GM12891 (cell line): ENCODE measurements at regions not wholly inside any gene's neighbourhood (a gene's known extent, or its start where the extent isn't known, plus 50 kb on each side); places are given as distances from the start of the nearest gene placed in this dataset.

Experiments used
- DNase-seq: peaks from one replicate; pipeline ENCODE4 v3.0.0; 2011; ENCODE audit warnings: low spot score; ENCODE audit not compliant: insufficient read length
- FAIRE-seq: peaks from 2 replicates; lab custom pipeline; 2011; peaks lifted over from hg19 to GRCh38; lab: Jason Lieb, UNC
- PAX5 ChIP-seq: IDR thresholded peaks from 2 replicates; pipeline ENCODE4 v1.6.1; 2011; ENCODE audit warnings: low read length, moderate library complexity, mild to moderate bottlenecking; ENCODE audit not compliant: insufficient read depth, severe bottlenecking
- POLR2A ChIP-seq: IDR thresholded peaks from 2 replicates; pipeline ENCODE4 v1.6.1; 2011; ENCODE audit warnings: low read depth, low read length, control low read depth
- POLR2AphosphoS5 ChIP-seq: IDR thresholded peaks from 2 replicates; pipeline ENCODE4 v1.6.1; 2011; ENCODE audit warnings: low read depth, low read length, control low read depth
- POU2F2 ChIP-seq: IDR thresholded peaks from 2 replicates; pipeline ENCODE4 v1.6.1; 2011; ENCODE audit warnings: low read depth, mild to moderate bottlenecking, control low read depth, low read length, moderate library complexity
- SPI1 ChIP-seq: IDR thresholded peaks from 2 replicates; pipeline ENCODE4 v1.6.1; 2011; ENCODE audit warnings: low read depth, low read length, control low read depth
- TAF1 ChIP-seq: IDR thresholded peaks from 2 replicates; pipeline ENCODE4 v1.6.1; 2011; ENCODE audit warnings: low read depth, low read length, control low read depth

DNA sequence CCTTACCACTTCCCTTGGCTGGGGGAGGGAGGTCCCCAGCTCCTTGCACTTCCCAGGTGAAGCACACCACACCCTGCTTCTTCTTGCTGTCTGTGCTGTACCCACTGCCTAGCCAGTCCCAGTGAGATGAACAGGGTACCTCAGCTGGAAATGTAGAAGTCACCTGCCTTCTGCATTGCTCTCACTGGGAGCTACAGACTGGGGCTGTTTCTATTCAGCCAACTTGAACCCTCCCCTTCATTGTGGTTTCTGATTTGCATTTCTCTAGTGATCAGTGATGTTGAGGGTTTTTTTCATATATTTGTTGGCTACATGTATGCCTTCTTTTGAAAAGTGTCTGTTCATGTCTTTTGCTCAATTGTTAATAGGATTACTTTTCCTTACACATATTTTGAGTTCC lies 222.8 kb downstream of the DDX3Y start:
- DNase-seq (no peak), FAIRE-seq (no peak)
- TF ChIP-seq TAF1 (no peak), POU2F2 (peak; percentile 66)

DNA sequence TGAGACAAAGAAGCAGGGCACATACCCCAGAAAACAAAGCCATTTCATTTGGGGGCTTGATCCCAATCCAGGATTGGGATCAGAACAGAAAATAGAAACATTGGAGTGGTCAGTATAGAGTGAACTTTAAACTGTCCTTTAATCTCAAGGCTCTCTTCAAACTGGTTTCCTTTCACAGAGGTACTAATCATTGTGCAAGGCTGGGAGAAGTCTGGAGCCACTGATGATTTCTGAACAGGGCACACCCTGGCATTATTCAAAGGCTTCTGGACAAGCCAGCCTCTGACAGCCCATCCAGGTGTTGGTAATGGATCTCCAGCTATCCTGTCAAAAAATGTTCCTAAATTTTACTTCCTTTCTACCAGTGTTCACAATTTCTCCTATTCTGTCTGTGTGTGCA lies 244.5 kb downstream of the DDX3Y start:
- TF ChIP-seq POU2F2 (no peak), TAF1 (no peak), POLR2AphosphoS5 (no peak), POLR2A (no peak), SPI1 (no peak), PAX5 (no peak)
- no peak for DNase-seq
- peak; percentile 70 for FAIRE-seq

DNA sequence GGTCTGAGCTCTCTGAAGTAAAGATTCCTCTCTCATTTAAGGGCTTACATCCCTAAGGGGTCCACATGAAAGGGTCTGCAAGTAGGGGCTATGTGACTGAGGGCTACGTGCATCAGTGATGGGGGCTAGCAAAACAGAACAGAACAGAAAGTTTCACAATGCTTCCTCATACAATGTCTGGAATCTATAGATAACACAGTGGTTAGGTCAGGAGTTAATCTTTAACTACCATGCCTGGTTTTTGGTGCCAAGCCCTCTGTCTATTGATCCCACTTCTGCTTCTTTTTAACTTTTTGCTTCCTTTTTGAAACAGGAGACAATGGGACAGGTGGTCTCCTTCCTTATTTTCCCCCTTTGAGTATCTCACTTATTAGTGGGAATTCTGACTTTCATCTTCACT lies 263.0 kb downstream of the DDX3Y start:
- TF ChIP-seq POLR2AphosphoS5 (no peak), SPI1 (no peak; the same call in 1 of the 2 replicates), TAF1 (no peak), POLR2A (no peak), PAX5 (no peak)
- no peak for FAIRE-seq
- no peak for DNase-seq

DNA sequence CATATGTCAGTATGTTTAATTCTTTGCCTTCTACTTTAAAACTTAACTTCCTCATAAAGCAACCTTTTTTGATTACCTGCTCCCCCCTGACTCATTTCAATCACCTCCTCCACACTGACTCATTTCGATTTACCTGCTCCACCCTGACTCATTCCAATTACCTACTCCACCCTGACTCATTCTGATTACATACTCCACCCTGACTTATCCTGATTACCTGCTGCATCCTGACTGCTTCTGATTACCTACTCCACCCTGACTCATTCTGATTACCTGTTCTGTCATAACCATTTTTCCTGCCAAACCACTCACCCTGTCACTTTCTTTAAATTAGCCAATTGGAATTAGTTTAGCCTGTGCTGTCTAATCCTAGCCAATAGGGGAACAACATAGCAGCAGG lies 263.6 kb downstream of the DDX3Y start:
- DNase-seq (no peak), FAIRE-seq (peak; percentile 92)
- TF ChIP-seq SPI1, result no peak
- no peak for TF ChIP-seq POLR2A
- no peak for TF ChIP-seq PAX5
- TF ChIP-seq TAF1, result no peak
- TF ChIP-seq POU2F2, result no peak
- no peak for TF ChIP-seq POLR2AphosphoS5
